Stimulated activated CD4-positive, alpha-beta T cell treated with anti-CD3 and anti-CD28 coated beads, Interleukin-4, amount 100 ng/mL, for 24 hours (primary cell): ENCODE measurements at regions not wholly inside any gene's neighbourhood (a gene's known extent, or its start where the extent isn't known, plus 50 kb on each side); places are given as distances from the start of the nearest gene placed in this dataset.
A peak's percentile ranks its signal among the peaks of the same experiment; 100 is the strongest.

Experiments
- DNase-seq: peaks from one replicate; pipeline ENCODE4 v3.0.0-alpha.2; 2020

DNA sequence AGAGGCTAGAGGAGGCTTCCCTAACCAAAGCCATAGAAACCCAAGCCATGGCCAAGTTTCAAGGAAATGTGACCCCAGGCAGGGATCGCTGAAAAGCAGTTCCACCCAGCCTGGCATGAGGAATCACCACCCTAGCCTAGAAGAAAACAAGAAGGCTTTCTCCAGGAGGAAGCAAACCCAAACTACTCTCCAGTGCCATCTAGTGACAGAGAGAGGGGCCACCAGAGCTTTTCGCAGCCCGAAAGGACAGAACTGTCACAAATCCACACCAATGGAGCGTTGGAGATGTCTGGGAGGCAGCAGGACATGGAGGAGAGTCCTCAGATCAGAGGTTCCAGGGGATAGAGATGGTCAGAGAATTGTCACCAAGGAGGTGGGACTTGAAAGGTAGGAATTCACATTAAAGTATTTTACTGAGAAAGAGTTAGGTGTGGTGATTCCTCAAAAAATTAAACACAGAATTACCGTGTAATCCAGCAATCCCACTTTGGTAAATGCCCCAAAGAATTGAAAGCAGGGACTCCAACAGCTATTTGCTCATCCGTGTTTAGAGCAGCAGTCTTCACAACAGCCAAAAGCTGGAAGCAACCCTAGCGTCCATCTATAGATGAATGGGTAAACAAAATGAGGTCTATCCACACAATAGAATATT lies 67.3 kb upstream of the NUP50 start:
- DNase-seq, result peak; percentile 55

- DNase-seq, result no peak
Measured at GRCh38 chr22:45097061-45097460, 66.7 kb upstream of the NUP50 start.

GRCh38 chr22:45098056-45098455 lies 65.7 kb upstream of the NUP50 start:
- DNase-seq, result no peak

GRCh38 chr22:45099961-45100360 lies 63.8 kb upstream of the NUP50 start:
- DNase-seq, result no peak

DNA sequence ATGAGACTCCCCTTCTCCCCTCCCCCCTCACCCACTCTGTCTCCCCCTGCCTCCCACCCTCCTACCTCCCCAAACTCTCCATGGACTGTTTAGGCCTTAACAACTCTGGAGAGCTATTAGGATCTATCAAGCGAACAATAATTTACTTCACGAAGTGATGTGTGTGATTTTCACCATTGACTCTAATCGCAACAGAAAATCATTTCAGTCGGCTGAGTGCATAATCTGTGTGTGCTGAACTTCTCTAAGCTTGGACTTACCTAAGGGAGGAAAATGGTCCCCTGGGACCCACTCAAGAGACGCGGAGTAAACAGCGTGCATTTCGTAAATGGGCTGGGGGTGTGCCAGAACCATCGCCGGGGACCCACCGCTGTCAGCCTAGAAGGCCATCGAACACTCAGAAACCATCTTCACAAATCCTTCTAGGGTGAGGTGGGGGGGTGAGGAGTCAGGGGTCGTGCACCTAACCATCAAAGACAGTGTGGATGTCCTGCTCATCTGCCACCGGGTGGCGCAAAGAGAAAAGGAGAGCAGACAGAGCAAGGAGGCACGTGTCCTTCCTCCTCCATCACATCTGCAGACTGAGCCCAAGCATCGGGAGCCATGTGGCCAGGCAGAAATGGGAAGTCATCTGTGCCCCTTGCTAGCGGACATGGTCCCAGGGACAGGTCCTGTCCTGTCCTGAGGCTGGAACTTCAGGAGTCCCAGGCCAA lies 62.1 kb upstream of the NUP50 start:
- peak; percentile 29 for DNase-seq

DNA sequence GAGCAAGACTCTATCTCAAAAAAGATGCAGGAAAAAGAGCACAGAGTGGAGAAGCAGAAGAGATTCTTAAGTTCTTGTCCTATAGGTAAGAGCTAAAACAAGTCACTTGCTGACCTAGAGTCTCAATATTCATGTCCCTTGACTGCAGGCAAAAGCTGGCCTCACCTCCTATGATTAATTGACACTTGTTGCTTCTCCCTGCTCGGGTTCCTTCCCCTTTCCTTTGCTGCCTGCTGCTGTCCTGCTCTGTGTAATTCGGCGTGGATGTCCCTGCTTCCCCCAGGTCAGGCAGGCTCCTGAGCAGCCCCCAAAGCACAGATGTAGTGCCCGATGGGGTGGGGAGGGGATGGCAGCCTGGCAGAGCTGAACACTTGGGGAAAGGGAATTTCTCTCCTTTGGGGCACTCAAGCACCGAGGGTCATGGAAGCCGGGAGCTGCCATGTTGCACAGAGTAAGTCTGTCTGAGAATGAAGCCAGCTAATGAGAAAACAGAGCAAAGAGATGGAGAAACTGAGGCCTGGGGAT lies 60.8 kb upstream of the NUP50 start:
- no peak for DNase-seq

- DNase-seq, result no peak
Measured at GRCh38 chr22:45103756-45104155, 60.0 kb upstream of the NUP50 start.

- no peak for DNase-seq
Measured at GRCh38 chr22:45104313-45104712, 59.4 kb upstream of the NUP50 start.

GRCh38 chr22:45105281-45105702 lies 58.4 kb upstream of the NUP50 start:
- no peak for DNase-seq

DNA sequence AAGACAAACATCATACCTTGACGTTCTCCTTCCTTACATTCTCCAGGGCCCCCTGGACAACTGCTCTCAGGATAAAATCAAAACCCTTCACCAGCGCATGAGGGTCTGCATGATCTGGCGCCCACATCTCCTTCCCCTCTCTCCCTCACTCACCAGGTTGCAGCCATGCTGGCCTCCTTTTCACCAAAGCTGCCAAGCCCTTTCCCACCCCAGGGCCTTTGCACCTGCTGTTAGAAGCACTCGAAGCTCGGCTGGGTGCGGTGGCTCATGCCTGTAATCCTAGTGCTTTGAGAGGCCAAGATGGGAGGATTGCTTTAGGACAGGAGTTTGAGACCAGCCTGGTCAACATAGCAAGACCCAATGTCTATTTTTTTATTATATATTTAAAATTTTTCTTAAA lies 56.1 kb upstream of the NUP50 start:
- DNase-seq, result no peak

DNA sequence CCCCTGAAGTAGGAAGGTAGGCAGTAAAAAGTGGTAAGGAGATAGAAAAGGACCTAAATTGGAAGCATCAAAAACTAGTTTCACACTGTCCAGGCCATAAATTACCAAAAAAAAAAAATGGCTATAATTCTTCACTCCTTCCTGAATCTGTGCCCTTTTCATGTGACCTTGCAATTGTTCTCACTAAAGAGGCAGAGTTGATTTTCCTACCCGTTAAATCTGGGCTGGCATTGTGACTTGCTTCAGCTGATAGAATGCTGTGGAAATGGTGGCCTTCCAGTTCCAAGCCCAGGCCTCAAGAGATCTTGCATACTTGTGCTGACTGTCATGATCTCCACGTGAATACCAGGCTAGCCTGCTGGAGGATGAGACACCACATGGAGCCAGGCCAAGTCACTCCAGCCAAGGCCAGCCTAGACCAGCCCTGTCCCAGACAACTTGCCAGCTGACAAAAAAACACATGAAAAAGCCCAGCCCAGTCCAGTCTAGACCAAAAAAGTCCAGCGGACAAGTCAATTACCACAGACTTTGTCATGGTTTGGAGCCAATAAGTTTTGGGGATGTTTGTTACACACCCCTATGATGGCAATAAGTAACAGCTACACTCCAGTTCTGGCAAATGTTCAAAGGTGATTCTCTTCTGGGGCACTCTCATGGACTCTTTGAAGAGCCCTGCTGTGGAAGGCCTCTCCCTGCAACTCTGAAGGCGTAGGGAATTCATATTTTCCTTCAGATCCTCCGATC lies 51.4 kb upstream of the NUP50 start:
- DNase-seq, result no peak
